ENCODE measurements at regions not wholly inside any gene's neighbourhood (a gene's known extent, or its start where the extent isn't known, plus 50 kb on each side); places are given as distances from the start of the nearest gene placed in this dataset.

- TF ChIP-seq TOX (CRISPR knock-in tag; IDR thresholded peaks at IDR 0.05; ENCODE audit: borderline replicate concordance) = no peak
- TF ChIP-seq ZNF565 (CRISPR knock-in tag; conservative IDR thresholded peaks at IDR 0.05; ENCODE audit: low read depth) = no peak
- TF ChIP-seq PPARA (CRISPR knock-in tag; IDR thresholded peaks at IDR 0.05; ENCODE audit: borderline replicate concordance) = no peak
- no peak for TF ChIP-seq ZNF70 (CRISPR knock-in tag; IDR thresholded peaks at IDR 0.05)
- no peak for TF ChIP-seq ZNF8 (CRISPR knock-in tag; IDR thresholded peaks at IDR 0.05)
- no peak for TF ChIP-seq ZC3H10 (CRISPR knock-in tag; IDR thresholded peaks at IDR 0.05)
- no peak for ATAC-seq
Observed at GRCh38 chr6:167707686-167708500, 118.8 kb upstream of the AFDN start.

GRCh38 chr6:167708501-167709094, 118.1 kb upstream of the AFDN start:
- TF ChIP-seq CSRNP3 (CRISPR knock-in tag; IDR thresholded peaks at IDR 0.05) (no peak), ZNF8 (CRISPR knock-in tag; IDR thresholded peaks at IDR 0.05) (no peak), SNAI2 (CRISPR knock-in tag; IDR thresholded peaks at IDR 0.05) (no peak), ARNTL (CRISPR knock-in tag; IDR thresholded peaks at IDR 0.05; ENCODE audit: borderline replicate concordance, low read depth) (no peak), POU6F1 (CRISPR knock-in tag; IDR thresholded peaks at IDR 0.05; ENCODE audit: borderline replicate concordance, low read depth) (no peak), BACH2 (CRISPR knock-in tag; IDR thresholded peaks at IDR 0.05; ENCODE audit: borderline replicate concordance) (no peak), ESRRG (CRISPR knock-in tag; IDR thresholded peaks at IDR 0.05) (no peak), GLIS3 (CRISPR knock-in tag; IDR thresholded peaks at IDR 0.05) (no peak), CSDC2 (CRISPR knock-in tag; IDR thresholded peaks at IDR 0.05) (no peak), OSR1 (CRISPR knock-in tag; IDR thresholded peaks at IDR 0.05) (no peak), ZFP3 (CRISPR knock-in tag; IDR thresholded peaks at IDR 0.05) (no peak), TSHZ2 (CRISPR knock-in tag; IDR thresholded peaks at IDR 0.05) (no peak), ZNF565 (CRISPR knock-in tag; conservative IDR thresholded peaks at IDR 0.05; ENCODE audit: low read depth) (no peak), ZFP30 (CRISPR knock-in tag; IDR thresholded peaks at IDR 0.05) (no peak), CREB5 (CRISPR knock-in tag; IDR thresholded peaks at IDR 0.05; ENCODE audit: low read depth) (no peak), TOX (CRISPR knock-in tag; IDR thresholded peaks at IDR 0.05; ENCODE audit: borderline replicate concordance) (no peak)
- ATAC-seq = no peak

- ATAC-seq = no peak
- TF ChIP-seq TCF4 (CRISPR knock-in tag; IDR thresholded peaks at IDR 0.05; ENCODE audit: borderline replicate concordance) (no peak), CREB5 (CRISPR knock-in tag; IDR thresholded peaks at IDR 0.05; ENCODE audit: low read depth) (no peak), ARNTL (CRISPR knock-in tag; IDR thresholded peaks at IDR 0.05; ENCODE audit: borderline replicate concordance, low read depth) (no peak), CSRNP3 (CRISPR knock-in tag; IDR thresholded peaks at IDR 0.05) (no peak), ZFP3 (CRISPR knock-in tag; IDR thresholded peaks at IDR 0.05) (no peak), SNAI2 (CRISPR knock-in tag; IDR thresholded peaks at IDR 0.05) (no peak), OSR1 (CRISPR knock-in tag; IDR thresholded peaks at IDR 0.05) (no peak), TOX (CRISPR knock-in tag; IDR thresholded peaks at IDR 0.05; ENCODE audit: borderline replicate concordance) (no peak), CSDC2 (CRISPR knock-in tag; IDR thresholded peaks at IDR 0.05) (no peak), ESRRG (CRISPR knock-in tag; IDR thresholded peaks at IDR 0.05) (no peak), RARB (CRISPR knock-in tag; IDR thresholded peaks at IDR 0.05) (no peak), TSHZ2 (CRISPR knock-in tag; IDR thresholded peaks at IDR 0.05) (no peak), PPARA (CRISPR knock-in tag; IDR thresholded peaks at IDR 0.05; ENCODE audit: borderline replicate concordance) (no peak)
Observed at GRCh38 chr6:167709196-167709595, 117.5 kb upstream of the AFDN start.

Measured in SK-N-SH treated with all-trans-retinoic acid at 6 μM for 48 hours (cell line).